SK-N-SH (cell line): ENCODE measurements at regions not wholly inside any gene's neighbourhood (a gene's known extent, or its start where the extent isn't known, plus 50 kb on each side); places are given as distances from the start of the nearest gene placed in this dataset.

Experiments
- CTCF ChIA-PET: fragments of 300-600, 350-600 bp; formaldehyde crosslinking; extraction: SDS; loops from one replicate; lab custom pipeline; 2021; lab: Yijun Ruan, JAX
- POLR2A ChIA-PET: fragments of 350-600 bp; sonication (Branson Sonifier 250); formaldehyde crosslinking; extraction: SDS; loops from one replicate; lab custom pipeline; 2020; ENCODE audit warnings: antibody characterized with exemption, inconsistent platforms; lab: Yijun Ruan, JAX
- DNase-seq: peaks from one replicate; pipeline ENCODE4 v3.0.0; 2012
- H2AFZ ChIP-seq: fragments of 200-600 bp; sonication (generic); 2 replicates; pipeline ENCODE4 v1.8.1; 2016; ENCODE audit warnings: antibody characterized with exemption, mild to moderate bottlenecking, low read depth
- H3F3A ChIP-seq: fragments of 200-600 bp; sonication (generic); replicated peaks from 2 replicates; pipeline ENCODE3; 2016; ENCODE audit warnings: antibody characterized with exemption, mild to moderate bottlenecking; ENCODE audit not compliant: insufficient read depth
- H3K27ac ChIP-seq, 2 experiments: fragments of 200-500 bp in 1 of 2; fragments of 200-600 bp in 1 of 2; sonication (Bioruptor generic) in 1 of 2; sonication (generic), shearing (Covaris generic) in 1 of 2; 2 replicates each; pipeline versions ENCODE4 v1.5.1 to v1.6.1; 2014 to 2016; ENCODE audit warnings: low read depth in 2 of 2, inconsistent platforms in 1 of 2, low read length in 1 of 2, mild to moderate bottlenecking in 1 of 2, mixed read lengths in 1 of 2
- H3K27me3 ChIP-seq: fragments of 200-600 bp; sonication (generic), shearing (Covaris generic); 2 replicates; pipeline ENCODE4 v1.6.1; 2016; ENCODE audit warnings: mixed run types; ENCODE audit not compliant: insufficient read depth
- H3K36me3 ChIP-seq, 2 experiments: fragments of 200-500 bp in 1 of 2; fragments of 200-600 bp in 1 of 2; sonication (Bioruptor generic) in 1 of 2; sonication (generic) in 1 of 2; replicated peaks in 1 of 2; 2 replicates each; pipeline versions ENCODE3 to v1.5.1; 2014 to 2016; ENCODE audit warnings: low read length in 1 of 2, mild to moderate bottlenecking in 1 of 2; ENCODE audit not compliant: insufficient read depth in 2 of 2, control insufficient read depth in 1 of 2
- H3K4me1 ChIP-seq, 2 experiments: fragments of 200-500 bp in 1 of 2; fragments of 200-600 bp in 1 of 2; sonication (Bioruptor generic) in 1 of 2; sonication (generic), shearing (Covaris generic) in 1 of 2; 2 replicates each; pipeline versions ENCODE4 v1.5.1 to v1.6.1; 2014 to 2016; ENCODE audit warnings: low read depth in 1 of 2, low read length in 1 of 2, mixed run types in 1 of 2; ENCODE audit not compliant: insufficient read depth in 2 of 2, control insufficient read depth in 1 of 2
- H3K4me2 ChIP-seq: fragments of 200-600 bp; sonication (generic), shearing (Covaris generic); 2 replicates; pipeline ENCODE4 v1.6.1; 2017; ENCODE audit warnings: mixed run types
- H3K4me3 ChIP-seq, 2 experiments: fragments of 200-500 bp in 1 of 2; fragments of 200-600 bp in 1 of 2; sonication (Bioruptor generic) in 1 of 2; sonication (generic), shearing (Covaris generic) in 1 of 2; 2 replicates each; pipeline versions ENCODE4 v1.5.1 to v1.8.1; 2014 to 2016; ENCODE audit warnings: low read depth in 2 of 2, inconsistent platforms in 1 of 2, low read length in 1 of 2, mild to moderate bottlenecking in 1 of 2, mixed read lengths in 1 of 2, moderate library complexity in 1 of 2
- H3K79me2 ChIP-seq: fragments of 200-600 bp; sonication (generic); 2 replicates; pipeline ENCODE4 v1.8.1; 2017; ENCODE audit warnings: mild to moderate bottlenecking; ENCODE audit not compliant: insufficient read depth
- H3K9ac ChIP-seq: fragments of 200-600 bp; sonication (generic); 2 replicates; pipeline ENCODE4 v1.6.1; 2017; ENCODE audit warnings: mixed run types
- H3K9me2 ChIP-seq: fragments of 200-600 bp; sonication (generic); 2 replicates; pipeline ENCODE4 v1.6.1; 2017; ENCODE audit warnings: mixed run types
- H3K9me3 ChIP-seq: fragments of 200-600 bp; sonication (generic); 2 replicates; pipeline ENCODE4 v1.6.1; 2017; ENCODE audit warnings: mixed run types, mild to moderate bottlenecking, moderate library complexity
- H4K20me1 ChIP-seq: fragments of 200-600 bp; sonication (generic); 2 replicates; pipeline ENCODE4 v1.6.1; 2017; ENCODE audit warnings: mild to moderate bottlenecking, mixed run types; ENCODE audit not compliant: insufficient read depth
- EP300 ChIP-seq, 2 experiments: IDR thresholded peaks; 2 replicates each; pipeline versions ENCODE4 v1.4.0 to v1.6.1; 2012; ENCODE audit warnings: borderline replicate concordance in 1 of 2, low read depth in 1 of 2, low read length in 1 of 2
- FOXJ3 ChIP-seq: sonication (generic); formaldehyde crosslinking; IDR thresholded peaks from 2 replicates; pipeline ENCODE4 v1.5.1; 2020; ENCODE audit warnings: mild to moderate bottlenecking, missing genetic modification reagents
- FOXM1 ChIP-seq: IDR thresholded peaks from 2 replicates; pipeline ENCODE4 v1.4.0; 2012; ENCODE audit warnings: low read depth, mild to moderate bottlenecking
- GABPA ChIP-seq: IDR thresholded peaks from 2 replicates; pipeline ENCODE4 v1.4.0; 2012; ENCODE audit warnings: low read depth, mild to moderate bottlenecking
- MEF2A ChIP-seq: IDR thresholded peaks from 2 replicates; pipeline ENCODE4 v1.4.0; 2012; ENCODE audit warnings: low read depth, borderline replicate concordance
- MXI1 ChIP-seq: IDR thresholded peaks from 2 replicates; pipeline ENCODE4 v1.6.1; 2012; ENCODE audit warnings: mild to moderate bottlenecking, low read depth, low read length, improper control_type of control experiment
- NFIC ChIP-seq: IDR thresholded peaks from 2 replicates; pipeline ENCODE4 v1.4.0; 2012; ENCODE audit warnings: borderline replicate concordance
- NRF1 ChIP-seq: IDR thresholded peaks from 2 replicates; pipeline ENCODE4 v1.6.1; 2012; ENCODE audit warnings: low read depth, mild to moderate bottlenecking, low read length
- RCOR1 ChIP-seq: fragments of 150-350 bp; IDR thresholded peaks from 2 replicates; pipeline ENCODE4 v1.6.1; 2017; ENCODE audit warnings: antibody characterized with exemption, low read length
- RXRA ChIP-seq: IDR thresholded peaks from 2 replicates; pipeline ENCODE4 v1.4.0; 2012; ENCODE audit warnings: low read depth, mild to moderate bottlenecking, borderline replicate concordance
- SMC3 ChIP-seq: IDR thresholded peaks from 2 replicates; pipeline ENCODE4 v1.6.1; 2012; ENCODE audit warnings: low read depth, low read length, improper control_type of control experiment
- TAF1 ChIP-seq: IDR thresholded peaks from 2 replicates; pipeline ENCODE4 v1.6.1; 2012; ENCODE audit warnings: low read depth, mild to moderate bottlenecking, low read length, moderate library complexity, borderline replicate concordance
- TEAD4 ChIP-seq: IDR thresholded peaks from 2 replicates; pipeline ENCODE4 v1.4.0; 2012; ENCODE audit warnings: mild to moderate bottlenecking, borderline replicate concordance; ENCODE audit not compliant: insufficient read depth
- TF ChIP-seq, protein P1 (sequence below): IDR thresholded peaks from 2 replicates; pipeline ENCODE4 v1.6.1; 2012; ENCODE audit warnings: mild to moderate bottlenecking, low read depth, low read length, moderate library complexity
- TF ChIP-seq, protein P2 (sequence below): IDR thresholded peaks from 2 replicates; pipeline ENCODE4; 2012
- TF ChIP-seq, protein P3 (sequence below): fragments of 150-350 bp; IDR thresholded peaks from 2 replicates; pipeline ENCODE4 v1.6.1; 2017; ENCODE audit warnings: antibody characterized with exemption, low read length, low read depth, borderline replicate concordance
- TF ChIP-seq, protein P4 (sequence below): IDR thresholded peaks from 2 replicates; pipeline ENCODE4 v1.4.0; 2012; ENCODE audit warnings: low read depth

DNA sequence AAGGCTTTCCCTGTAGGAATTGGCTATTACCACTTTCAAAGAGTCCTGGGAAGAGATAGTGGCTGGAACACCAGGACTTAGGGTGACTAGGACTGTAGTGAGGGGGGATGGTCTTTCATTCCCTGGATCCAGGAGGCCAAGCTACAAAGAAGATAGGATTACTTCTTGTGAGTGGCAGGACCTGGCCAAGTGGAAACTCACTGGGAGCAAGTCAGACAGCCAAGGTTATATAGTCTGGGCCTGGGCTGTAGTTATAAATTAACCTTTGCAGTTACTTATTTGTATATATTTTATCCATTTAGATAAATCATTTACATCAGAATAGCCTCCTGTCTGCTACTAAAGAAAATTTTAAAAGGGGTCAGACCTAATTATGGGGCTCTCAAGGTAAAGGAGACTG is 124.3 kb downstream of the TLR4 start:
- ChIA-PET CTCF (no interaction called here), POLR2A (no interaction called here)
- no peaks in the 10 kb centered on the region for H3K9me3 ChIP-seq
- H3K9me2 ChIP-seq: no peaks in the 10 kb centered on the region
- H3K4me2 ChIP-seq: no peak overlapping the region
- no peaks in the 10 kb centered on the region for H3K27me3 ChIP-seq
- TF ChIP-seq, protein P1, sequence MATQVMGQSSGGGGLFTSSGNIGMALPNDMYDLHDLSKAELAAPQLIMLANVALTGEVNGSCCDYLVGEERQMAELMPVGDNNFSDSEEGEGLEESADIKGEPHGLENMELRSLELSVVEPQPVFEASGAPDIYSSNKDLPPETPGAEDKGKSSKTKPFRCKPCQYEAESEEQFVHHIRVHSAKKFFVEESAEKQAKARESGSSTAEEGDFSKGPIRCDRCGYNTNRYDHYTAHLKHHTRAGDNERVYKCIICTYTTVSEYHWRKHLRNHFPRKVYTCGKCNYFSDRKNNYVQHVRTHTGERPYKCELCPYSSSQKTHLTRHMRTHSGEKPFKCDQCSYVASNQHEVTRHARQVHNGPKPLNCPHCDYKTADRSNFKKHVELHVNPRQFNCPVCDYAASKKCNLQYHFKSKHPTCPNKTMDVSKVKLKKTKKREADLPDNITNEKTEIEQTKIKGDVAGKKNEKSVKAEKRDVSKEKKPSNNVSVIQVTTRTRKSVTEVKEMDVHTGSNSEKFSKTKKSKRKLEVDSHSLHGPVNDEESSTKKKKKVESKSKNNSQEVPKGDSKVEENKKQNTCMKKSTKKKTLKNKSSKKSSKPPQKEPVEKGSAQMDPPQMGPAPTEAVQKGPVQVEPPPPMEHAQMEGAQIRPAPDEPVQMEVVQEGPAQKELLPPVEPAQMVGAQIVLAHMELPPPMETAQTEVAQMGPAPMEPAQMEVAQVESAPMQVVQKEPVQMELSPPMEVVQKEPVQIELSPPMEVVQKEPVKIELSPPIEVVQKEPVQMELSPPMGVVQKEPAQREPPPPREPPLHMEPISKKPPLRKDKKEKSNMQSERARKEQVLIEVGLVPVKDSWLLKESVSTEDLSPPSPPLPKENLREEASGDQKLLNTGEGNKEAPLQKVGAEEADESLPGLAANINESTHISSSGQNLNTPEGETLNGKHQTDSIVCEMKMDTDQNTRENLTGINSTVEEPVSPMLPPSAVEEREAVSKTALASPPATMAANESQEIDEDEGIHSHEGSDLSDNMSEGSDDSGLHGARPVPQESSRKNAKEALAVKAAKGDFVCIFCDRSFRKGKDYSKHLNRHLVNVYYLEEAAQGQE: no peak
- TF ChIP-seq SMC3 (no peak), FOXM1 (no peak), NRF1 (no peak), NFIC (no peak), RXRA (no peak), FOXJ3 (CRISPR knock-in tag) (no peak), TEAD4 (no peak), GABPA (no peak), EP300 (IDR thresholded peaks at IDR 0.05; ENCODE audit: borderline replicate concordance in 1 of 2, low read depth in 1 of 2, low read length in 1 of 2) (no peak), TAF1 (no peak), MXI1 (no peak), RCOR1 (no peak), MEF2A (no peak)
- TF ChIP-seq, protein P2, sequence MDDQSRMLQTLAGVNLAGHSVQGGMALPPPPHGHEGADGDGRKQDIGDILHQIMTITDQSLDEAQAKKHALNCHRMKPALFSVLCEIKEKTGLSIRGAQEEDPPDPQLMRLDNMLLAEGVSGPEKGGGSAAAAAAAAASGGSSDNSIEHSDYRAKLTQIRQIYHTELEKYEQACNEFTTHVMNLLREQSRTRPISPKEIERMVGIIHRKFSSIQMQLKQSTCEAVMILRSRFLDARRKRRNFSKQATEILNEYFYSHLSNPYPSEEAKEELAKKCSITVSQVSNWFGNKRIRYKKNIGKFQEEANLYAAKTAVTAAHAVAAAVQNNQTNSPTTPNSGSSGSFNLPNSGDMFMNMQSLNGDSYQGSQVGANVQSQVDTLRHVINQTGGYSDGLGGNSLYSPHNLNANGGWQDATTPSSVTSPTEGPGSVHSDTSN: no peak
- TF ChIP-seq, protein P3, sequence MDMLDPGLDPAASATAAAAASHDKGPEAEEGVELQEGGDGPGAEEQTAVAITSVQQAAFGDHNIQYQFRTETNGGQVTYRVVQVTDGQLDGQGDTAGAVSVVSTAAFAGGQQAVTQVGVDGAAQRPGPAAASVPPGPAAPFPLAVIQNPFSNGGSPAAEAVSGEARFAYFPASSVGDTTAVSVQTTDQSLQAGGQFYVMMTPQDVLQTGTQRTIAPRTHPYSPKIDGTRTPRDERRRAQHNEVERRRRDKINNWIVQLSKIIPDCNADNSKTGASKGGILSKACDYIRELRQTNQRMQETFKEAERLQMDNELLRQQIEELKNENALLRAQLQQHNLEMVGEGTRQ: no peak
- TF ChIP-seq, protein P4, sequence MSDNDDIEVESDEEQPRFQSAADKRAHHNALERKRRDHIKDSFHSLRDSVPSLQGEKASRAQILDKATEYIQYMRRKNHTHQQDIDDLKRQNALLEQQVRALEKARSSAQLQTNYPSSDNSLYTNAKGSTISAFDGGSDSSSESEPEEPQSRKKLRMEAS: no peak
- no peaks in the 10 kb centered on the region for H3K36me3 ChIP-seq
- no peak for DNase-seq
- H4K20me1 ChIP-seq: no peaks in the 10 kb centered on the region
- no peaks in the 10 kb centered on the region for H3K79me2 ChIP-seq
- H3F3A ChIP-seq: no peaks in the 10 kb centered on the region
- no peak overlapping the region for H3K27ac ChIP-seq
- H3K4me3 ChIP-seq: no peak overlapping the region
- H3K4me1 ChIP-seq: no peaks in the 10 kb centered on the region
- no peak overlapping the region for H2AFZ ChIP-seq
- no peak overlapping the region for H3K9ac ChIP-seq
